ENCODE measurements at regions not wholly inside any gene's neighbourhood (a gene's known extent, or its start where the extent isn't known, plus 50 kb on each side); places are given as distances from the start of the nearest gene placed in this dataset.

GRCh38 chr14:81971911-81972310, 438.3 kb upstream of the SEL1L start:
- ATAC-seq = no peak
- Mint-ChIP-seq H3K4me1 (no peaks in the 10 kb centered on the region), H3K27me3 (no peaks in the 10 kb centered on the region), H3K4me3 (no peak overlapping the region), H3K27ac (no peak overlapping the region), H3K9me3 (peaks cover 9% of the 10 kb centered on the region), H3K36me3 (no peaks in the 10 kb centered on the region)

- no peak for ATAC-seq
- H3K4me3 Mint-ChIP-seq = no peak overlapping the region
- peaks cover 9% of the 10 kb centered on the region for H3K9me3 Mint-ChIP-seq
- no peak overlapping the region for H3K27ac Mint-ChIP-seq
- no peaks in the 10 kb centered on the region for H3K36me3 Mint-ChIP-seq
- H3K27me3 Mint-ChIP-seq = no peaks in the 10 kb centered on the region
- H3K4me1 Mint-ChIP-seq = no peaks in the 10 kb centered on the region
Measured at GRCh38 chr14:81972601-81973000, 438.9 kb upstream of the SEL1L start.

- no peak for ATAC-seq
- Mint-ChIP-seq H3K27me3 (no peaks in the 10 kb centered on the region), H3K27ac (no peak overlapping the region), H3K4me3 (no peak overlapping the region), H3K9me3 (peaks cover 9% of the 10 kb centered on the region), H3K4me1 (no peaks in the 10 kb centered on the region), H3K36me3 (no peaks in the 10 kb centered on the region)
Measured at GRCh38 chr14:81974543-81974942, 440.9 kb upstream of the SEL1L start.

GRCh38 chr14:81980601-81981306, 447.1 kb upstream of the SEL1L start:
- no peak overlapping the region for H3K4me3 Mint-ChIP-seq
- ATAC-seq = no peak
- H3K27ac Mint-ChIP-seq = no peak overlapping the region
- no peaks in the 10 kb centered on the region for H3K9me3 Mint-ChIP-seq
- no peaks in the 10 kb centered on the region for H3K27me3 Mint-ChIP-seq
- no peaks in the 10 kb centered on the region for H3K36me3 Mint-ChIP-seq
- H3K4me1 Mint-ChIP-seq = no peaks in the 10 kb centered on the region

- H3K27ac Mint-ChIP-seq = no peak overlapping the region
- no peaks in the 10 kb centered on the region for H3K4me1 Mint-ChIP-seq
- ATAC-seq = no peak
- H3K4me3 Mint-ChIP-seq = no peak overlapping the region
- no peaks in the 10 kb centered on the region for H3K27me3 Mint-ChIP-seq
- no peaks in the 10 kb centered on the region for H3K36me3 Mint-ChIP-seq
- H3K9me3 Mint-ChIP-seq = no peaks in the 10 kb centered on the region
Measured at GRCh38 chr14:81981307-81981675, 447.6 kb upstream of the SEL1L start.

- no peak for ATAC-seq
- no peaks in the 10 kb centered on the region for H3K36me3 Mint-ChIP-seq
- no peaks in the 10 kb centered on the region for H3K27me3 Mint-ChIP-seq
- no peaks in the 10 kb centered on the region for H3K9me3 Mint-ChIP-seq
- H3K4me3 Mint-ChIP-seq = no peak overlapping the region
- no peak overlapping the region for H3K27ac Mint-ChIP-seq
- H3K4me1 Mint-ChIP-seq = no peaks in the 10 kb centered on the region
Measured at GRCh38 chr14:81982046-81982445, 448.4 kb upstream of the SEL1L start.

- ATAC-seq = no peak
- no peaks in the 10 kb centered on the region for H3K36me3 Mint-ChIP-seq
- H3K4me3 Mint-ChIP-seq = no peak overlapping the region
- no peaks in the 10 kb centered on the region for H3K9me3 Mint-ChIP-seq
- no peaks in the 10 kb centered on the region for H3K4me1 Mint-ChIP-seq
- no peak overlapping the region for H3K27ac Mint-ChIP-seq
- H3K27me3 Mint-ChIP-seq = no peaks in the 10 kb centered on the region
Measured at GRCh38 chr14:81986005-81986404, 452.4 kb upstream of the SEL1L start.

- H3K36me3 Mint-ChIP-seq = no peaks in the 10 kb centered on the region
- no peak overlapping the region for H3K4me3 Mint-ChIP-seq
- H3K4me1 Mint-ChIP-seq = no peaks in the 10 kb centered on the region
- no peak for ATAC-seq
- H3K27me3 Mint-ChIP-seq = no peaks in the 10 kb centered on the region
- no peak overlapping the region for H3K27ac Mint-ChIP-seq
- no peaks in the 10 kb centered on the region for H3K9me3 Mint-ChIP-seq
Measured at GRCh38 chr14:81989211-81989610, 455.6 kb upstream of the SEL1L start.

GRCh38 chr14:81990312-81990761, 456.7 kb upstream of the SEL1L start:
- no peaks in the 10 kb centered on the region for H3K4me1 Mint-ChIP-seq
- no peaks in the 10 kb centered on the region for H3K36me3 Mint-ChIP-seq
- no peak for ATAC-seq
- H3K27me3 Mint-ChIP-seq = no peaks in the 10 kb centered on the region
- no peak overlapping the region for H3K4me3 Mint-ChIP-seq
- no peak overlapping the region for H3K27ac Mint-ChIP-seq
- no peaks in the 10 kb centered on the region for H3K9me3 Mint-ChIP-seq

GRCh38 chr14:81991998-81992397, 458.3 kb upstream of the SEL1L start:
- Mint-ChIP-seq H3K27ac (no peak overlapping the region), H3K27me3 (no peaks in the 10 kb centered on the region), H3K9me3 (peaks cover 3% of the 10 kb centered on the region), H3K4me1 (no peaks in the 10 kb centered on the region), H3K36me3 (no peaks in the 10 kb centered on the region), H3K4me3 (no peak overlapping the region)
- ATAC-seq = no peak

- Mint-ChIP-seq H3K4me1 (no peaks in the 10 kb centered on the region), H3K4me3 (no peak overlapping the region), H3K27ac (no peak overlapping the region), H3K36me3 (no peaks in the 10 kb centered on the region), H3K9me3 (peaks cover 3% of the 10 kb centered on the region), H3K27me3 (no peaks in the 10 kb centered on the region)
- no peak for ATAC-seq
Measured at GRCh38 chr14:81993432-81993831, 459.8 kb upstream of the SEL1L start.

GRCh38 chr14:82003426-82003825, 469.8 kb upstream of the SEL1L start:
- H3K4me3 Mint-ChIP-seq = no peak overlapping the region
- H3K4me1 Mint-ChIP-seq = no peaks in the 10 kb centered on the region
- H3K27me3 Mint-ChIP-seq = no peaks in the 10 kb centered on the region
- H3K9me3 Mint-ChIP-seq = peaks cover 3% of the 10 kb centered on the region
- no peak for ATAC-seq
- no peak overlapping the region for H3K27ac Mint-ChIP-seq
- H3K36me3 Mint-ChIP-seq = no peaks in the 10 kb centered on the region

- Mint-ChIP-seq H3K36me3 (no peaks in the 10 kb centered on the region), H3K9me3 (peaks cover 17% of the 10 kb centered on the region), H3K4me1 (no peaks in the 10 kb centered on the region), H3K27me3 (no peaks in the 10 kb centered on the region), H3K27ac (no peak overlapping the region), H3K4me3 (no peak overlapping the region)
- no peak for ATAC-seq
Measured at GRCh38 chr14:82009076-82009475, 475.4 kb upstream of the SEL1L start.

GRCh38 chr14:82009993-82010392, 476.3 kb upstream of the SEL1L start:
- no peaks in the 10 kb centered on the region for H3K4me1 Mint-ChIP-seq
- no peak for ATAC-seq

GRCh38 chr14:82011460-82011859, 477.8 kb upstream of the SEL1L start:
- H3K27ac Mint-ChIP-seq = no peak overlapping the region
- H3K36me3 Mint-ChIP-seq = no peaks in the 10 kb centered on the region
- no peak overlapping the region for H3K4me3 Mint-ChIP-seq
- H3K4me1 Mint-ChIP-seq = no peaks in the 10 kb centered on the region
- no peak for ATAC-seq
- peaks cover 23% of the 10 kb centered on the region for H3K9me3 Mint-ChIP-seq
- H3K27me3 Mint-ChIP-seq = no peaks in the 10 kb centered on the region

More at GRCh38 chr14:82009993-82010392, 476.3 kb upstream of the SEL1L start:
- H3K36me3 Mint-ChIP-seq = no peaks in the 10 kb centered on the region
- peaks cover 23% of the 10 kb centered on the region for H3K9me3 Mint-ChIP-seq
- H3K27me3 Mint-ChIP-seq = no peaks in the 10 kb centered on the region
- H3K27ac Mint-ChIP-seq = no peak overlapping the region
- no peak overlapping the region for H3K4me3 Mint-ChIP-seq

GRCh38 chr14:82029038-82029437, 495.4 kb upstream of the SEL1L start:
- H3K4me1 Mint-ChIP-seq = no peaks in the 10 kb centered on the region
- no peak overlapping the region for H3K27ac Mint-ChIP-seq
- H3K9me3 Mint-ChIP-seq = peaks cover 25% of the 10 kb centered on the region
- no peaks in the 10 kb centered on the region for H3K36me3 Mint-ChIP-seq
- no peak overlapping the region for H3K4me3 Mint-ChIP-seq
- ATAC-seq = no peak
- no peaks in the 10 kb centered on the region for H3K27me3 Mint-ChIP-seq

GRCh38 chr14:82035397-82035796, 501.7 kb upstream of the SEL1L start:
- H3K27me3 Mint-ChIP-seq = no peaks in the 10 kb centered on the region
- ATAC-seq = no peak
- no peak overlapping the region for H3K27ac Mint-ChIP-seq
- no peaks in the 10 kb centered on the region for H3K4me1 Mint-ChIP-seq
- no peak overlapping the region for H3K4me3 Mint-ChIP-seq
- no peaks in the 10 kb centered on the region for H3K36me3 Mint-ChIP-seq
- H3K9me3 Mint-ChIP-seq = no peaks in the 10 kb centered on the region

Data from stimulated activated memory B cell treated with anti-CD40 and anti-IgM and Interleukin-4, amounts not matched to agents 10 μg/mL and 1 μg/mL and 100 μg/mL, for 72 hours (primary cell).